Astrocyte (in vitro differentiated cells and primary cell): ENCODE measurements at regions not wholly inside any gene's neighbourhood (a gene's known extent, or its start where the extent isn't known, plus 50 kb on each side); places are given as distances from the start of the nearest gene placed in this dataset.

ENCODE experiments used
- DNase-seq: peaks from one replicate; pipeline ENCODE4 v3.0.0-alpha.2; 2010; ENCODE audit warnings: low read depth
- FAIRE-seq: peaks from 2 replicates; lab custom pipeline; 2011; peaks lifted over from hg19 to GRCh38; lab: Jason Lieb, UNC
- H2AFZ ChIP-seq: 2 replicates; pipeline ENCODE4 v1.6.0; 2012; ENCODE audit warnings: low read depth, low read length, inconsistent platforms
- H3K27ac ChIP-seq: 2 replicates; pipeline ENCODE4 v1.5.1; 2011; ENCODE audit warnings: low read depth, low read length, inconsistent platforms
- H3K27me3 ChIP-seq: 2 replicates; pipeline ENCODE4 v1.6.0; 2011; ENCODE audit warnings: low read length, inconsistent platforms; ENCODE audit not compliant: insufficient read depth
- H3K36me3 ChIP-seq: 2 replicates; pipeline ENCODE4 v1.5.1; 2011; ENCODE audit warnings: low read length, inconsistent platforms; ENCODE audit not compliant: insufficient read depth
- H3K4me1 ChIP-seq: 2 replicates; pipeline ENCODE4 v1.5.1; 2011; ENCODE audit warnings: low read length, inconsistent platforms; ENCODE audit not compliant: insufficient read depth
- H3K4me2 ChIP-seq: 2 replicates; pipeline ENCODE4 v1.6.0; 2012; ENCODE audit warnings: low read length, inconsistent platforms
- H3K4me3 ChIP-seq: 2 replicates; pipeline ENCODE4 v1.5.1; 2011; ENCODE audit warnings: low read depth, mild to moderate bottlenecking, low read length, inconsistent platforms; ENCODE audit not compliant: insufficient read depth
- H3K79me2 ChIP-seq: 2 replicates; pipeline ENCODE4 v1.6.0; 2012; ENCODE audit warnings: mild to moderate bottlenecking, low read length, inconsistent platforms; ENCODE audit not compliant: insufficient read depth
- H3K9ac ChIP-seq: 2 replicates; pipeline ENCODE4 v1.6.0; 2012; ENCODE audit warnings: mild to moderate bottlenecking, low read length, inconsistent platforms
- H3K9me3 ChIP-seq: 2 replicates; pipeline ENCODE4 v1.5.1; 2012; ENCODE audit warnings: low read depth, mild to moderate bottlenecking, low read length, inconsistent platforms; ENCODE audit not compliant: insufficient read depth
- H4K20me1 ChIP-seq: 2 replicates; pipeline ENCODE4 v1.6.0; 2012; ENCODE audit warnings: low read length, inconsistent platforms; ENCODE audit not compliant: insufficient read depth
- H3K27ac Mint-ChIP-seq: one replicate; pipeline ENCODE4 v1.8.0; 2021; ENCODE audit warnings: mild to moderate bottlenecking, mixed read lengths; ENCODE audit not compliant: unreplicated experiment
- H3K27me3 Mint-ChIP-seq: one replicate; pipeline ENCODE4 v1.8.0; 2021; ENCODE audit warnings: low read depth, mixed read lengths; ENCODE audit not compliant: unreplicated experiment
- H3K36me3 Mint-ChIP-seq: one replicate; pipeline ENCODE4 v1.8.0; 2021; ENCODE audit warnings: low read depth, mixed read lengths; ENCODE audit not compliant: unreplicated experiment
- H3K4me1 Mint-ChIP-seq: one replicate; pipeline ENCODE4 v1.8.0; 2021; ENCODE audit warnings: low read depth, mixed read lengths; ENCODE audit not compliant: unreplicated experiment
- H3K4me3 Mint-ChIP-seq: one replicate; pipeline ENCODE4 v1.8.0; 2021; ENCODE audit warnings: mild to moderate bottlenecking, moderate library complexity, mixed read lengths; ENCODE audit not compliant: unreplicated experiment
- H3K9me3 Mint-ChIP-seq: one replicate; pipeline ENCODE4 v1.8.0; 2021; ENCODE audit warnings: mild to moderate bottlenecking, mixed read lengths; ENCODE audit not compliant: unreplicated experiment
- CTCF ChIP-seq: IDR thresholded peaks from 2 replicates; pipeline ENCODE4 v1.5.1; 2011; ENCODE audit warnings: low read depth, mild to moderate bottlenecking, inconsistent platforms, low read length, moderate library complexity; ENCODE audit not compliant: insufficient read depth
- EZH2 ChIP-seq: IDR thresholded peaks from 2 replicates; pipeline ENCODE4 v1.6.1; 2012; ENCODE audit warnings: mild to moderate bottlenecking, low read length, inconsistent platforms; ENCODE audit not compliant: insufficient read depth

- H3K4me3 Mint-ChIP-seq = no peak overlapping the region
- FAIRE-seq = no peak
- Histone ChIP-seq H3K27me3 (no peaks in the 10 kb centered on the region), H2AFZ (no peak overlapping the region), H3K36me3 (no peaks in the 10 kb centered on the region), H3K9ac (no peak overlapping the region), H3K9me3 (no peaks in the 10 kb centered on the region), H3K27ac (no peak overlapping the region), H3K4me1 (no peaks in the 10 kb centered on the region), H3K4me3 (no peak overlapping the region), H3K79me2 (no peaks in the 10 kb centered on the region), H3K4me2 (no peak overlapping the region), H4K20me1 (no peaks in the 10 kb centered on the region)
- no peak overlapping the region for H3K27ac Mint-ChIP-seq
- no peaks in the 10 kb centered on the region for H3K9me3 Mint-ChIP-seq
- peaks cover 34% of the 10 kb centered on the region for H3K27me3 Mint-ChIP-seq
- no peaks in the 10 kb centered on the region for H3K36me3 Mint-ChIP-seq
- no peak for DNase-seq
- TF ChIP-seq CTCF (no peak), EZH2 (no peak)
- H3K4me1 Mint-ChIP-seq = peaks cover 2% of the 10 kb centered on the region
Measured at GRCh38 chr19:28396287-28396831, 816.6 kb downstream of the UQCRFS1 start.

GRCh38 chr19:28394725-28395124 is 818.2 kb downstream of the UQCRFS1 start:
- H3K27ac Mint-ChIP-seq = no peak overlapping the region
- Histone ChIP-seq H3K9ac (no peak overlapping the region), H3K36me3 (no peaks in the 10 kb centered on the region), H3K4me3 (no peak overlapping the region), H2AFZ (no peak overlapping the region), H3K27ac (no peak overlapping the region), H3K27me3 (no peaks in the 10 kb centered on the region), H3K9me3 (no peaks in the 10 kb centered on the region), H3K4me2 (no peak overlapping the region), H3K4me1 (no peaks in the 10 kb centered on the region), H4K20me1 (no peaks in the 10 kb centered on the region), H3K79me2 (no peaks in the 10 kb centered on the region)
- peaks cover 25% of the 10 kb centered on the region for H3K27me3 Mint-ChIP-seq
- TF ChIP-seq CTCF (no peak), EZH2 (no peak)
- H3K4me3 Mint-ChIP-seq = no peak overlapping the region
- DNase-seq (no peak), FAIRE-seq (no peak)
- peaks cover 2% of the 10 kb centered on the region for H3K4me1 Mint-ChIP-seq
- no peaks in the 10 kb centered on the region for H3K9me3 Mint-ChIP-seq
- H3K36me3 Mint-ChIP-seq = no peaks in the 10 kb centered on the region

GRCh38 chr19:28393574-28394336 is 819.2 kb downstream of the UQCRFS1 start:
- Histone ChIP-seq H3K79me2 (no peaks in the 10 kb centered on the region), H3K27me3 (no peaks in the 10 kb centered on the region), H4K20me1 (no peaks in the 10 kb centered on the region), H3K4me2 (no peak overlapping the region), H3K9me3 (no peaks in the 10 kb centered on the region), H3K36me3 (no peaks in the 10 kb centered on the region), H3K27ac (no peak overlapping the region), H3K9ac (no peak overlapping the region), H3K4me3 (no peak overlapping the region), H3K4me1 (no peaks in the 10 kb centered on the region), H2AFZ (no peak overlapping the region)
- Mint-ChIP-seq H3K4me3 (no peak overlapping the region), H3K27me3 (peaks cover 27% of the 10 kb centered on the region), H3K27ac (no peak overlapping the region), H3K9me3 (no peaks in the 10 kb centered on the region), H3K4me1 (peaks cover 2% of the 10 kb centered on the region), H3K36me3 (no peaks in the 10 kb centered on the region)
- TF ChIP-seq EZH2 = no peak
- no peak for TF ChIP-seq CTCF
- FAIRE-seq (no peak), DNase-seq (no peak)
